ENCODE measurements at regions not wholly inside any gene's neighbourhood (a gene's known extent, or its start where the extent isn't known, plus 50 kb on each side); places are given as distances from the start of the nearest gene placed in this dataset.
"Not testable (repeated sequence)": the region's sequence is repeated elsewhere in the genome, so short reads cannot be mapped to it uniquely, and the experiment has no call there.

DNA sequence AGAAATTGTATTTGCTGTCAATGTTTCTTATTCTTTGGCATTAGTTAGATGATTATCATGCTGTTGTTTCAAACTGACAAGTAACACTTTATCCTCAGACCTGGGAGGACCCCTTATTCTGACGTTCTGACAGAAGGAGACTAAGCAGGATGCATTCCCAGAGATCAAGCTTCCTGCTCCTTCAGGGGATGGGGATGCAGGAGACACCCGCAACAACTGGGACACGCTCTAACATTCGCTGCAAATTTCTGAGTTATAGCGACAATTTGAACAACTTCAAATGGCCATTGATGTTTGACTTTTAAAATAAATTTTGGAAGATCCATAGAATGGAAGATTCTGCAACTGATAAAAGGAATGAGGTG lies 69.0 kb upstream of the ZNF184 start:
- H3K4me3 ChIP-seq (ENCODE audit: control insufficient read depth, low read depth, low read length) = no peak overlapping the region
- TF ChIP-seq, protein P1, sequence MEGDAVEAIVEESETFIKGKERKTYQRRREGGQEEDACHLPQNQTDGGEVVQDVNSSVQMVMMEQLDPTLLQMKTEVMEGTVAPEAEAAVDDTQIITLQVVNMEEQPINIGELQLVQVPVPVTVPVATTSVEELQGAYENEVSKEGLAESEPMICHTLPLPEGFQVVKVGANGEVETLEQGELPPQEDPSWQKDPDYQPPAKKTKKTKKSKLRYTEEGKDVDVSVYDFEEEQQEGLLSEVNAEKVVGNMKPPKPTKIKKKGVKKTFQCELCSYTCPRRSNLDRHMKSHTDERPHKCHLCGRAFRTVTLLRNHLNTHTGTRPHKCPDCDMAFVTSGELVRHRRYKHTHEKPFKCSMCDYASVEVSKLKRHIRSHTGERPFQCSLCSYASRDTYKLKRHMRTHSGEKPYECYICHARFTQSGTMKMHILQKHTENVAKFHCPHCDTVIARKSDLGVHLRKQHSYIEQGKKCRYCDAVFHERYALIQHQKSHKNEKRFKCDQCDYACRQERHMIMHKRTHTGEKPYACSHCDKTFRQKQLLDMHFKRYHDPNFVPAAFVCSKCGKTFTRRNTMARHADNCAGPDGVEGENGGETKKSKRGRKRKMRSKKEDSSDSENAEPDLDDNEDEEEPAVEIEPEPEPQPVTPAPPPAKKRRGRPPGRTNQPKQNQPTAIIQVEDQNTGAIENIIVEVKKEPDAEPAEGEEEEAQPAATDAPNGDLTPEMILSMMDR (conservative IDR thresholded peaks at IDR 0.05; ENCODE audit: control insufficient read depth, insufficient read depth, low read depth, low read length) = no peak
- DNase-seq (ENCODE audit: low read depth) = no peak

DNA sequence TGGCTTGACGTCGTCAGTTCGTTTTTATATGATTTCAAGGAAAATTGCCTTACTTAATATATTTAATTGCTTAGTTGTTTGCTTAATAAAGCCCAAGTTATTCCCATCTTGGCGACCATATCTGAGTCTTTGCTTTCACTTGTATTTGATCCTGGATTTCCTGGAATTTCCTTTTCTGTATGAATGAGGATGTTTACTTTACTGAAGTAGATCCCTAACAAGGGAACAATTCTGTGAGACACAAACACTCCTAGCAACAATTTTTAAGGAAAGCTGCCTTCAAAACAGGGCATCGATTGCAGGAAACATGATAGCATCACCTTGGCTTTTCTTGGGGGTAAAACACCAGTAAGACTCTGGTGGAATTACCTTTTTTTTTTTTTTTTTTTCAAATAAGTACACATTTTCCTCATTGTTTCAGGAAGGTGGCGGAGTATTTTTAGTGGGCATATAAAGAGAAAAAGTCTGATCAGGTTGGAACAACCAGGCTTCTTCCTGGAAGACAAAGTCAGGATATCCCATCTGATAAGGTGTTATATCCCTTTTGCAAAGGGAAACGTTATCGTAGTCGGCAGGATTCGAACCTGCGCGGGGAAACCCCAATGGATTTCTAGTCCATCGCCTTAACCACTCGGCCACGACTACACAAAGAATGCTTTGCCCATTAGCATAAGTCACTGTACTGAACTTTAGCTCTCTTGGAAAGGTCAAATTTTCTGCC lies 68.5 kb upstream of the ZNF184 start:
- TF ChIP-seq, protein P1 (conservative IDR thresholded peaks at IDR 0.05; ENCODE audit: control insufficient read depth, insufficient read depth, low read depth, low read length) = no peak
- DNase-seq (ENCODE audit: low read depth) = peak; percentile 59
- H3K4me3 ChIP-seq (ENCODE audit: control insufficient read depth, low read depth, low read length) = no peak overlapping the region

DNA sequence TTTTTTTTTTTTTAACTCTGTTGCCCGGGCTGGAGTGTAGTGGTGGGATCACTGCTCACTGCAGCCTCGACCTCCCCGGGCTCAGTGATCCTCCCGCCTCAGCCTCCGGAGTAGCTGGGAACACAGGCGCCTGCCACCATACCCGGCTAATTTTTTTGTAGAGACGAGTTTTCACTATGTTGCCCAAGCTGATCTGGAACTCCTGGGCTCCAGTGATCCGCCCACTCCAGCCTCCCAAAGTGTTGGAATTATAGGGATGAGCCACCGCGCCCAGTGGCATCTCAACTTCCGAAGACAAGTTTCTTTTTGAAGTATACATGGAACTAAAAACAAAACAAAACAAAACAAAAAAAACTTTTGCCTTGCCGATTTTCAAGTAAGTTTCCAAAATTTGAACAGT lies 66.6 kb upstream of the ZNF184 start:
- no peak for DNase-seq (ENCODE audit: low read depth)
- TF ChIP-seq, protein P1 (conservative IDR thresholded peaks at IDR 0.05; ENCODE audit: control insufficient read depth, insufficient read depth, low read depth, low read length) = no peak
- H3K4me3 ChIP-seq (ENCODE audit: control insufficient read depth, low read depth, low read length) = no peak overlapping the region

DNA sequence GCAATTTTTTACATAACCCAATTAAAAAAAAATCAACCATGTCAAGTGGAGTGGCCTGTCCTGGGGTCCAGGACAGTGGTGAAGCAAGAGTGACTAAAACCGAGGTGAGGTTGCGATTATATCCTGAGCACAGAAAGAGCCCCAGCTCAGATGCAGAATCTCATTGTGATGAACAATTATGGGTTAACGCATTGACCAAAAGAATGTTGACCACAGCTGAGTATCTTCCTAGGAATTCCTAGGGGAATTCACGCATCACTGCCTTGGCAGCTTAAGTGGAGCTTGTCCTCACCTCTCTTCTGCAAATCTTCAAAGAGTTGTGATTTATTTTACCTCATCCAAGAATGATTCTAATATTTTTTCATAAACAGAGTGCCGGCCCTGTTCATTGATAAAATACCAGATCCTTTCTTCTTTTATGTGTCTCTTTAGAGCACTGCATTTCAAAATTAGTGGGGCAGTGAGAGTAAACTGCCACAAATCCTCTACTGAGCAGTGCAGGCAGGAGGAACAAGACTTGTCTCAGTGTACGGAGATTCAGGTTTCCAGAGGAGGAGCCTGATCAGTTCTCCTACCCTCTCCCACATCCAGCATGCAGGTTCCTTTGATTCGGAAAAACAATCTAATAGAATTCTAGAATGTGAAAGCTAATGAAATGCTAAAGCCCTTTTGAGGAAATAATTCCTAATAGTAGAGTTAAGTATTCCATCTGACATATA lies 60.1 kb upstream of the ZNF184 start:
- TF ChIP-seq, protein P1 (conservative IDR thresholded peaks at IDR 0.05; ENCODE audit: control insufficient read depth, insufficient read depth, low read depth, low read length) = no peak
- DNase-seq (ENCODE audit: low read depth) = peak; percentile 67
- H3K4me3 ChIP-seq (ENCODE audit: control insufficient read depth, low read depth, low read length) = no peak overlapping the region

DNA sequence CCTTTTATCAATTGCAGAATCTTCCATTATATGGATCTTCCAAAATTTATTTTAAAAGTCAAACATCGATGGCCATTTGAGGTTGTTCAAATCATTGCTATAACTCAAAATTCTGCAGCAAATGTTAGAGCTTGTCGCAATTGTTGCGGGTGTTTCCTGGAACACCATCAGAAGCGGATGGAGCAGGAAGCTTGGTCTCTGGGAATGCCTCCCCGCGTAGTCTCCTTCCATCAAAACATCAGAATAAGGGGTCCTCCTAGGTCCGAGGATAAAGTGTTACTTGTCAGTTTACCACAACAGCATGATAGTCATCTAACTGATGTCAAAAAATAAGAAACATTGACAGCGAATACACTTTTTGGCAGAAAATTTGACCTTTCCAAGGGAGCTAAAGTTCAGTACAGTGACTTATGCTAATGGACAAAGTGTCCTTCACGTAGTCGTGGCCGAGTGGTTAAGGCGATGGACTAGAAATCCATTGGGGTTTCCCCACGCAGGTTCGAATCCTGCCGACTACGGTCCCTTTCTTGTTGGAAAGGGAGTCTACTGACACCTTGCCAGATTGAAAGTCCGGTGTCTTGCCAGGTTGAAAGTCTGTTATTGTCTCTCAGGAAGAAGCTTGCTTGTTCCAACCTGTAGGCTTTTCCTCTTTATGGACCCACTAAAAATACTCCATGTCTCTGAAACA lies 59.0 kb upstream of the ZNF184 start:
- no peak for DNase-seq (ENCODE audit: low read depth)
- TF ChIP-seq, protein P1 (conservative IDR thresholded peaks at IDR 0.05; ENCODE audit: control insufficient read depth, insufficient read depth, low read depth, low read length) = no peak
- H3K4me3 ChIP-seq (ENCODE audit: control insufficient read depth, low read depth, low read length) = no peak overlapping the region

DNA sequence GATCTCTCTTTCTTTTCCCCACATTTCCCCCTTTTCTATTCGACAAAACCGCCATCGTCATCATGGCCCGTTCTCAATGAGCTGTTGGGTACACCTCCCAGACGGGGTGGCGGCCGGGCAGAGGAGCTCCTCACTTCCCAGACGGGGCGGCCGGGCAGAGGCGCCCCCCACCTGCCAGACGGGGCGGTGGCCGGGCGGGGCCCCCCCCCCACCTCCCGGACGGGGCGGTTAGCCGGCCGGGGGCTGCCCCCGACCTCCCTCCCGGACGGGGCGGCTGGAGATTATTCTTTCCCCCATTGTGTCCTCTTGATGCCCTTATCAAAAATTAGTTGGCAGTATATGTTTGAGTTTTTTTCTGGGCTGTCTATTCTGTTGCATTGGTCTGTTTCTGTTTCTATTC lies 56.9 kb upstream of the ZNF184 start:
- DNase-seq (ENCODE audit: low read depth); H3K4me3 ChIP-seq (ENCODE audit: control insufficient read depth, low read depth, low read length): not testable (repeated sequence)

DNA sequence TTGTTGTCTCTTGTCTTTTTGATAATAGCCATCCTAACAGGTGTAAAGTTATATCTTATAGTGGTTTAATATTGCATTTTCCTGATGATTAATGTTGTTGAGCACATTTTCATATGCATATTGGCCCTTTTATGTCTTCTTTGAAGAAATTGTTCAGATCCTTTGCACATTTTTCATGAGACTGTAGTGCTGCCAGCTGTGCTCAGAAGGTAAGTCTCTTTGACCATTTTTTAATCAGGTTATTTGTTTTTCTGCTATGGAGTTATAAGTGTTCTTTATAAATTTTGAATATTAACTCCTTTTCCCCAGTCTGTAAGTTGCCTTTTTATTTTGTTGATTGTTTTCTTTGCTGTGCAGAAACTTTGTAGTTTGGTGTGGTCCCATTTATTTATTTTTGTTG lies 55.8 kb upstream of the ZNF184 start:
- no peak for DNase-seq (ENCODE audit: low read depth)
- H3K4me3 ChIP-seq (ENCODE audit: control insufficient read depth, low read depth, low read length) = no peak overlapping the region
- TF ChIP-seq, protein P1 (conservative IDR thresholded peaks at IDR 0.05; ENCODE audit: control insufficient read depth, insufficient read depth, low read depth, low read length) = no peak

Data from fibroblast of mammary gland (primary cell).